Large intestine (tissue), 3 donors: ENCODE measurements at regions not wholly inside any gene's neighbourhood (a gene's known extent, or its start where the extent isn't known, plus 50 kb on each side); places are given as distances from the start of the nearest gene placed in this dataset.

Experiments used
- DNase-seq, 2 donors: peaks; one replicate each; pipeline versions ENCODE4 v3.0.0 to v3.0.0-alpha.2; 2013
- H3K27ac ChIP-seq: one replicate; pipeline ENCODE4 v1.5.1; 2013; ENCODE audit warnings: low read length
- H3K27me3 ChIP-seq: 2 replicates; pipeline ENCODE4 v1.6.1; 2013; ENCODE audit warnings: low read length; ENCODE audit not compliant: control insufficient read depth, insufficient read depth
- H3K36me3 ChIP-seq: 2 replicates; pipeline ENCODE4 v1.6.1; 2013; ENCODE audit warnings: low read length; ENCODE audit not compliant: control insufficient read depth, insufficient read depth
- H3K4me1 ChIP-seq: one replicate; pipeline ENCODE4 v1.6.1; 2013; ENCODE audit warnings: low read length; ENCODE audit not compliant: control insufficient read depth, insufficient read depth
- H3K4me3 ChIP-seq: one replicate; pipeline ENCODE4 v1.5.1; 2013; ENCODE audit warnings: low read length
- H3K9me3 ChIP-seq: one replicate; pipeline ENCODE4 v1.6.1; 2013; ENCODE audit warnings: mild to moderate bottlenecking, low read depth, low read length, moderate library complexity; ENCODE audit not compliant: control insufficient read depth
- WGBS: methylation state at CpG from one replicate; pipeline ENCODE4 v1.1.5; 2013; ENCODE audit warnings: low lambda C conversion rate; ENCODE audit not compliant: insufficient coverage; 5-methylcytosine and 5-hydroxymethylcytosine counted together

- DNase-seq, result peak; percentile 47 to 64
- Histone ChIP-seq H3K4me1 (peaks cover 11% of the 10 kb centered on the region), H3K4me3 (no peak overlapping the region), H3K9me3 (peaks cover 6% of the 10 kb centered on the region), H3K27ac (peak overlapping the region; percentile 74), H3K36me3 (no peaks in the 10 kb centered on the region), H3K27me3 (no peaks in the 10 kb centered on the region)
- WGBS, result no CpG with 5 or more reads among the region's 5 CpGs
Observed at GRCh38 chr5:112653638-112654205, 84.0 kb upstream of the APC start.

GRCh38 chr5:112655513-112655912, 82.2 kb upstream of the APC start:
- Histone ChIP-seq H3K4me1 (peaks cover 6% of the 10 kb centered on the region), H3K4me3 (no peak overlapping the region), H3K9me3 (peaks cover 6% of the 10 kb centered on the region), H3K27ac (no peak overlapping the region), H3K36me3 (no peaks in the 10 kb centered on the region), H3K27me3 (no peaks in the 10 kb centered on the region)
- no peak for DNase-seq
- 100% methylated on average over 2 of the region's 6 CpGs for WGBS

GRCh38 chr5:112656451-112656850, 81.2 kb upstream of the APC start:
- WGBS, result no CpG with 5 or more reads among the region's 2 CpGs

GRCh38 chr5:112657804-112658203, 79.9 kb upstream of the APC start:
- no CpG with 5 or more reads among the region's 3 CpGs for WGBS
- peaks cover 5% of the 10 kb centered on the region for H3K4me1 ChIP-seq
- no peaks in the 10 kb centered on the region for H3K36me3 ChIP-seq
- H3K27me3 ChIP-seq, result no peaks in the 10 kb centered on the region
- no peak overlapping the region for H3K27ac ChIP-seq
- no peak overlapping the region for H3K4me3 ChIP-seq
- DNase-seq, result no peak
- H3K9me3 ChIP-seq, result peaks cover 4% of the 10 kb centered on the region

More at GRCh38 chr5:112656451-112656850, 81.2 kb upstream of the APC start:
- H3K4me3 ChIP-seq, result no peak overlapping the region
- H3K9me3 ChIP-seq, result peaks cover 9% of the 10 kb centered on the region
- no peak overlapping the region for H3K27ac ChIP-seq
- H3K4me1 ChIP-seq, result peaks cover 5% of the 10 kb centered on the region
- no peaks in the 10 kb centered on the region for H3K36me3 ChIP-seq
- no peak for DNase-seq
- no peaks in the 10 kb centered on the region for H3K27me3 ChIP-seq

DNA sequence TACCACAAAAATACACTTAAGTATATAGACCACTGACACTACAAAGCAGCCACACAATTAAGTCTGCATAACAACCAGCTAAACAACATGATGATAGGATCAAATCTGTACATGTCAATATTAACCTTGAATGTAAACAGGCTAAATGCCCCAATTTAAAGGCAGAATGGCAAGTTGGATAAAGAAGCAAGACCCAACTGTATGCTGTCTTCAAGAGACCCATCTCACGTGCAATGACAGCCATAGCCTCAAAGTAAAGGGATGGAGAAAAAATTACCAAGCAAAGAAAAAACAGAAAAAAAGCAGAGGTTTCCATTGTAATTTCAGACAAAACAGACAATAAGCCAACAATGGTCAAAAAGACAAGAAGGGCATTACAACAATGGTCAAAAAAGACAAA, 77.3 kb upstream of the APC start:
- no CpG with 5 or more reads among the region's 1 CpG for WGBS

DNA sequence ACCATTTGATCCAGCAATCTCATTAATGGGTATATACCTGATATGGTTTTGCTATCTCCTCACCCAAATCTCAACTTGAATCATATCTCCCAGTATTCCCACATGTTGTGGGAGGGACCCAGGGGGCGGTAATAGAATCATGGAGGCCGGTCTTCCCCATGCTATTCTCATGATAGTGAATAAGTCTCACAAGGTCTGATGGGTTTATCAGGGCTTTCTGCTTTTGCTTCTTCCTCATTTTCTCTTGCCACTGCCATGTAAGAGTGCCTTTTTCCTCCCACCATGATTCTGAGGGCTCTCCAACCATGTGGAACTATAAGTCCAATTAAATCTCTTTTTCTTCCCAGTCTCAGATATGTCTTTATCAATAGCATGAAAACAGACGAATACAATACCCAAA, 74.5 kb upstream of the APC start:
- no peak for DNase-seq
- Histone ChIP-seq H3K9me3 (peaks cover 4% of the 10 kb centered on the region), H3K4me3 (no peak overlapping the region), H3K4me1 (no peaks in the 10 kb centered on the region), H3K27ac (no peak overlapping the region), H3K36me3 (no peaks in the 10 kb centered on the region), H3K27me3 (no peaks in the 10 kb centered on the region)
- 60% methylated on average over 1 of the region's 3 CpGs for WGBS

More for the DNA sequence above, 77.3 kb upstream of the APC start:
- H3K27me3 ChIP-seq, result no peaks in the 10 kb centered on the region
- no peaks in the 10 kb centered on the region for H3K4me1 ChIP-seq
- H3K9me3 ChIP-seq, result peaks cover 4% of the 10 kb centered on the region
- no peaks in the 10 kb centered on the region for H3K36me3 ChIP-seq
- no peak overlapping the region for H3K4me3 ChIP-seq
- no peak overlapping the region for H3K27ac ChIP-seq
- no peak for DNase-seq

DNA sequence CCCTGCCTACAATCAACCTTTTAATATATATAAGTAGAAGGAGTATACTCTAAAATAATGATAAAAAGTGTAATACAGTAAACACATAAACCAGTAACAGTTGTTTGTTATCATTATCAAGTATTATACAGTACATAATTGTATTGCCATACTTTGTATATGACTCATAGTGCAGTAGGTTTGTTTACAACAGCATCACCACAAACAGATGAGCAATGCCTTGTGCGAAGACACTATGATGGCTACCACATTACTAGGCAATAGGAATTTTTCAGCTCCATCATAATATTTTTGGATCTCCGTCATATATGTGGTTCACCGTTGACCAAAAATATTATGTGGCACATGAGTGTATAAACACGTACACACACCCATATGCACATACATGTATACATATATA, 69.7 kb upstream of the APC start:
- H3K36me3 ChIP-seq, result no peaks in the 10 kb centered on the region
- no peak overlapping the region for H3K4me3 ChIP-seq
- no peak for DNase-seq
- H3K27me3 ChIP-seq, result no peaks in the 10 kb centered on the region
- 100% methylated on average over 3 of the region's 4 CpGs for WGBS
- no peaks in the 10 kb centered on the region for H3K4me1 ChIP-seq
- H3K9me3 ChIP-seq, result no peaks in the 10 kb centered on the region
- no peak overlapping the region for H3K27ac ChIP-seq

DNA sequence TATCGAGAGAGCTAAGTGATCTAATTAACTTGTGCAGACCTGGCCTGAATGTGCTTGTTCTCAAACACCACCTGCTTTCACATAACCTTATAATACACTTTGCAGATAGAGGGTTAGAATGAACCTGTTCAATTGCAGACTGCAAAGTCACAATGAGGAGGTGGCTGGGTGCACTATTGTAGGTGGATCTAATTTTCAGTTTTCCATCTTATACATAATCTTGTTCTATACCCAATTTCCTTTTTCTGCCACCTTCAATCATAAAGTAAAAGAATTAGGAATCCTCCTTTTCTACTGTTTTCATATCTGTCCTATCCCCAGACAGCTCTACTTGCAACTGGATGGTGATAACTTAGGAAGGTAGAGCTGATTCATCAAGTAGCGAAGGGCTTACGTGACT, 68.8 kb upstream of the APC start:
- H3K36me3 ChIP-seq, result no peaks in the 10 kb centered on the region
- WGBS, result no CpG with 5 or more reads among the region's 3 CpGs
- no peak overlapping the region for H3K4me3 ChIP-seq
- H3K9me3 ChIP-seq, result no peaks in the 10 kb centered on the region
- no peak for DNase-seq
- no peak overlapping the region for H3K27ac ChIP-seq
- H3K27me3 ChIP-seq, result no peaks in the 10 kb centered on the region
- no peaks in the 10 kb centered on the region for H3K4me1 ChIP-seq

GRCh38 chr5:112669328-112669963, 68.2 kb upstream of the APC start:
- Histone ChIP-seq H3K36me3 (no peaks in the 10 kb centered on the region), H3K4me3 (no peak overlapping the region), H3K9me3 (no peaks in the 10 kb centered on the region), H3K27me3 (no peaks in the 10 kb centered on the region), H3K27ac (no peak overlapping the region), H3K4me1 (no peaks in the 10 kb centered on the region)
- no peak for DNase-seq
- WGBS, result no CpG with 5 or more reads among the region's 5 CpGs

GRCh38 chr5:112671687-112672086, 66.0 kb upstream of the APC start:
- no peak overlapping the region for H3K4me3 ChIP-seq
- no peaks in the 10 kb centered on the region for H3K4me1 ChIP-seq
- H3K27ac ChIP-seq, result no peak overlapping the region
- H3K9me3 ChIP-seq, result no peaks in the 10 kb centered on the region
- no peaks in the 10 kb centered on the region for H3K27me3 ChIP-seq
- H3K36me3 ChIP-seq, result no peaks in the 10 kb centered on the region
- no peak for DNase-seq

DNA sequence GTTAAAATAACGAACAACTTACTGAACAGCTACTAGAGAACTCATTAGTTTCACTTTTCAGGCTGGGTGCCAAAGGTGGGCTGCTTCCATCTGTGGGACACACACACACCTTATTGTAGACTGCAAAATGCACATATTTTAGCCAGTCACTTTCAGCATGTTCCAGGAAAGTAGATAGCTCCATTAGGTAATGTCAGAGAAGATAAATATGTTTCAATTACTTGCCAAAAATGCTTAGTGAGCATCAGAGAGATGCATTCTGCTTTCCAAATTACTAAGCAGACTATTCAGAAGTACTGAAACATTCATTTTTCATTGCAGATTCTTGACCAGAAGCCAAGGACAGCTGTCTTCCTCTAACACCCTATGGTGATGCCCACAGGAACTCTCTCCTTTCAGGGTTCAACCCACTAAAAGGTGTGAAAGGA, 56.2 kb upstream of the APC start:
- Histone ChIP-seq H3K9me3 (no peaks in the 10 kb centered on the region), H3K27me3 (peaks cover 2% of the 10 kb centered on the region), H3K27ac (no peak overlapping the region), H3K36me3 (no peaks in the 10 kb centered on the region), H3K4me1 (no peaks in the 10 kb centered on the region), H3K4me3 (no peak overlapping the region)
- no peak for DNase-seq
- WGBS, result no CpG with 5 or more reads among the region's 1 CpG
